ENCODE measurements at regions not wholly inside any gene's neighbourhood (a gene's known extent, or its start where the extent isn't known, plus 50 kb on each side); places are given as distances from the start of the nearest gene placed in this dataset.
"Not testable (repeated sequence)": the region's sequence is repeated elsewhere in the genome, so short reads cannot be mapped to it uniquely, and the experiment has no call there.

GRCh38 chr3:74413547-74414241, 200.8 kb downstream of the CNTN3 start:
- DNase-seq: no peak

GRCh38 chr3:74410276-74410941, 204.1 kb downstream of the CNTN3 start:
- no peak for DNase-seq

- no peak for DNase-seq
Observed at GRCh38 chr3:74409066-74409465, 205.4 kb downstream of the CNTN3 start.

DNA sequence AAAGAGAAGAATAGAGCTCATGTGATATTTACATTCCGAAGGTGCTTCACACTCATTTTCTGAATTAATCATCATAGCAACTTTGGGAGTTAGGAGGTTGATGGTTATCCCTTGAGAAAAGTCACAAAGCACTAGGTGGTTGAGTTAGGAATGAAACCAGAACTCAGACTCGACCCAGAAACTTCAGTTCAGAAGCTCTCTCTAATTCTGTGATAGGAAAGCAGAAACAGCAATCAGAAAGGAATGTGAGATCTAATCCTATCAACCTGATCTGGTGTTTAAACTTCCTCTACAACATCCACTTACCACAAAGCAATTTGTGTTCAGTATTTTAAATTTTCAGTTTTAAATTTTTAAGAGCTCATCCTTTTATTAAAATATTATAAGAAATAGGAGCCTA, 211.2 kb downstream of the CNTN3 start:
- no peak for DNase-seq

DNA sequence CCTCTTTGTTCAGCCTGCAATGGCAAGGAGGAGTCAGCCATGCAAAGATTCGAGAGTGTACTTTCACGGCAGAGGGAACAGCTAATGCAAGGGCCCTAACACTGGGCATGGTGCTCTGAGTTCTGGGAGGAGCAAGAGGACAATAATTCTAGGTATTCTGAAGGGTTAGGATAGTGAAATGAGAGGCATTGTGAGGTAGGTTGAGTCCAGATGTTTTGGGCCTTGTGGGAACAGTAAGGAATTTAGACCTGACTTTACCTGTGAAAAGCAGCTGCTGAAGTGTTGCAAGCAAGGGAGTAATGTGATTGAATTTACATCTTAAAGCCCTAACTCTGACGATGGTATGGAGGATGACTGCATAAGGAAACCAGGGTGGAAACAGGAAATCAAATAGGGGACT, 211.6 kb downstream of the CNTN3 start:
- DNase-seq: no peak

GRCh38 chr3:74393426-74393825, 221.0 kb downstream of the CNTN3 start:
- no peak for DNase-seq

GRCh38 chr3:74390121-74390877, 224.2 kb downstream of the CNTN3 start:
- DNase-seq: no peak

- DNase-seq: no peak
Observed at GRCh38 chr3:74387111-74387735, 227.2 kb downstream of the CNTN3 start.

DNA sequence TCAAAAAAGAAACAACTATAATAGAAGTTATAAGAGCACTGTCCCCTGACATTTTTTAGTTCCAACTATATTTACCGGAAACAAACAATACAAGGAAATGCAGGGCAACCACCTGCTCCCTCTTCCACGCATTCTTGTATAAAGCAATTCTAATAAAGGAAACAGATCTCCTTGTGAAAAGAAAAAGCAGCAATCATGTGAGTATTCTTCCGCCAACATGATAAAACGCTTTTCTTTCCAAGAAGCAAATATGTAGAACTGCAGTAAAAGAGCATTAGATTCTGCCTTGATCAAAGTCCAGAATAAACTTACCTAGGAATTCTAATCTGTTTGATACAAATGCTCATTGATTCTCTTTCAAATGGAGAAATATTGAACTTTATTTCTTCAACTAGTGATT, 230.3 kb downstream of the CNTN3 start:
- no peak for DNase-seq

GRCh38 chr3:74377669-74378068, 236.8 kb downstream of the CNTN3 start:
- no peak for DNase-seq

DNA sequence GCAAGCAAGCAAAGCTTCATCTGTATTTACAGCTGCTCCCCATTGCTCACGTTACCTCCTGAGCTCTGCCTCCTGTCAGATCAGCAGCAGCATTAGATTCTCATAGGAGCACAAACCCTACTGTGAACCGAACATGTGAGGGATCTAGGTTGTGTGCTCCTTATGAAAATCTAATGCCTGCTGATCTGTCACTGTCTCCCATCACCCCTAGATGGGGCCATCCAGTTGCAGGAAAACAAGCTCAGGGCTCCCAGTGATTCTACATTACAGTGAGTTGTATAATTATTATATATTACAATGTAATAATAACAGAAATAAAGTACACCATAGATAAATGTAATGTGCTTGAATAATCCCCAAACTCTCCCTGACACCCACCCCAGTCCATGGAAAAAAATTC, 238.1 kb downstream of the CNTN3 start:
- not testable (repeated sequence) for DNase-seq

- DNase-seq: no peak
Observed at GRCh38 chr3:74375653-74376052, 238.8 kb downstream of the CNTN3 start.

- no peak for DNase-seq
Observed at GRCh38 chr3:74372743-74373142, 241.7 kb downstream of the CNTN3 start.

DNA sequence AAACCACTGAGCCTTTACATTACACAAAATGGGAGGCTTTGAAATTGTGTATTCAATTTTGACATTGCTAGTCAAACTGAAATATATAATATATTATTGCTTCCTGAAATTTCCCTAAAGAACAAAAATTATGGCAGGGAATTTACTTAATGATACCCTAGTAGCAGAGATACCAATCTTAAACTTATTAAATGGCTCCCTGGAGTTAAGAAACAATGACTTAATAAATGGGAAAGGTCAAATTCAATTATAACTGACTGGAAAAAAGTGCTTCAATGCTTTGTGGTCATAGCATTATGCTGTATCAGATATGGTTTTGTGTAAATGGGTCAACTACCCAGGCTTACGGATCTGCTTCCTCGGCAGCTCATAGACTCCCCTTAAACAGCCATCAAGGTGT, 244.1 kb downstream of the CNTN3 start:
- no peak for DNase-seq

DNA sequence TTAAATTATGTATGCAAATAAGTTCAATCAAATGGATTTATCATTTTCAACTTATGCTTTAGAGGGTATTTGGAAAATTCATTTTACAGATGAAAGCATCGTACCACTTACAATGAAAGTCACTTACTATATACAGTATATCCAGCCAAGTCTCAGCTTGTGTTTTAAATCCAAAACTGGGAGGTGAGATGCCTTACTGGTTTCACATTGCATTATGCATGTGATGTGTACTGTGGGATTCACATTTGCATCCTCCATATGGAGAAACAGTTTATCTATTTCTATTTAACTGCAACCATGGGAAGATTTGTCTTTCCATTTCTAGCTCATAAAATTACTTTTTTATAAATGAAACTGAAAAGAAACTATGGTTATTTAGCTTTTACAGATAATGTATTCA, 248.1 kb downstream of the CNTN3 start:
- DNase-seq: no peak

GRCh38 chr3:74363346-74363745, 251.1 kb downstream of the CNTN3 start:
- no peak for DNase-seq

DNA sequence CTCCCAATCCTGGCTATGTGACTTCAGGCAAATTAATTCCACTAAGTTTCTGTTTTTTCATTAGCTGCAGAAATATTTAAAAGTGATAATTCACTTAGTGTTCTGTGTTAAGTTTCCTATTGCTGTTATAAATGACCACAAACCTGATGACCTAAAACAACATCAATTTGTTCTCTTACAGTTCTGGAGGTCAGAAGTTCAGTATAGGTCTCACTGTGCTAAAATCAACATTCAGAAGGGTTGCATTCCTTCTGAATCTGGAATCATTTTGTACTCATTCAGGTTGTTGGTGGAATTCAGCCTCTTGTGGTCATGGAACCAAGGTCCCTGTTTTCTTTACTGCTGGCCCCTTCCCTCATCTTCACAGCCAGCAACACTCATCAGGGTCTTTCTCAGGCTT, 254.1 kb downstream of the CNTN3 start:
- no peak for DNase-seq

- DNase-seq: no peak
Observed at GRCh38 chr3:74357881-74358280, 256.6 kb downstream of the CNTN3 start.

DNA sequence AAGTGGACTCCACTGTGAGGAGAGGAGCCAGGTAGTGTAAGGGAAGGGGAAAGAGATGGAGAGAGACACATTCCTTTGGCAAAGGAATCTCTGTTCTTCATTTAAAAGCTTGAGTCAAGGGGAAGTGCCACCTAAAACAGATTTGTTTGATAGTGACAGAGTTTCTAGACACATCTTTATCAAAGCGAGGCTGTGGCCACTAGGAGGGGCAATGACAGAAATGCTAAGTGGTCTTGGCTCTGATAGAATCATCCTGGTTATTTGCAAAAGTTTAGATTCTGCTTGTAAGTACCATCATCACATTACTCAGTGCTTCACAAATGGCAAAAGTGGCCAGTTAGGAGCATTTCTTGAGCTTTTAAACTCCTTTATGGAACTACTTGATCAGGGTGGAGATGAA, 261.4 kb downstream of the CNTN3 start:
- no peak for DNase-seq

- DNase-seq: no peak
Observed at GRCh38 chr3:74352166-74352565, 262.3 kb downstream of the CNTN3 start.

DNA sequence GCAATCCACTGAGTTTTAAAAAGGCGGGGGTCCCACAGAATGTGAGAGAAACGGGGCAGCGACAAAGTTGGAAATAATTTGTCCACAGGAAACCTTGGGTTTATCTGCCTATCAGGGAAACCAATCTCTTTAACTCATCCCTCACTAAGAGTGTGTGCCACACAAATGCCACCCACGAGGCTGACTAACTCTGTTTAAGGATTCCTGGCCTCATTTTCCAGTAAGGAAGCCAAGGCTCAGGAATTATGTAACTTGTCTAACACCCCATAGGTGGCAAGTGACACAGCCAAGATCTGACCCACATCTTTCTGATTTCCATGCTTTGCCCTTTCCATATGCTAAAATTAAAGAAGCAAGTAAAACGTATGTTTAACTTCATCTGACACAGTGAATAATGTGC, 263.2 kb downstream of the CNTN3 start:
- DNase-seq: no peak

DNA sequence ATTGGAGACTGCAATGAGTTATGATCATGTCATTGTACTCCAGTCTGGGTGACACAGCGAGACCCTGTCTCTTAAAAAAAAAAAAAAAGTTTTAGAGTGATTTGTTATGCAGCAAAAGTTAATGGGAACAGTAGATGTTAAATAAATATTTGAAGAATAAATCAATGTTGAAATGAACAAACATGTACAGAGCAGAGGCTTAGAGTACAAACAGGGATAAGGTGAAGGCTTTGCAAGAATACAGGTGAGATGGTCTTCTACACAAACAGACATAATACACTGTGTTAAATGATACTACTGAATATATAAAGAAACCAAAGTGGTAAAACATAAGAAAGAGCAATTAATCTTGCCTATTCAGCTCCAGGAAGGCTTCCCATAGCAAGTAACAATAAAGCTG, 265.4 kb downstream of the CNTN3 start:
- DNase-seq: no peak

DNA sequence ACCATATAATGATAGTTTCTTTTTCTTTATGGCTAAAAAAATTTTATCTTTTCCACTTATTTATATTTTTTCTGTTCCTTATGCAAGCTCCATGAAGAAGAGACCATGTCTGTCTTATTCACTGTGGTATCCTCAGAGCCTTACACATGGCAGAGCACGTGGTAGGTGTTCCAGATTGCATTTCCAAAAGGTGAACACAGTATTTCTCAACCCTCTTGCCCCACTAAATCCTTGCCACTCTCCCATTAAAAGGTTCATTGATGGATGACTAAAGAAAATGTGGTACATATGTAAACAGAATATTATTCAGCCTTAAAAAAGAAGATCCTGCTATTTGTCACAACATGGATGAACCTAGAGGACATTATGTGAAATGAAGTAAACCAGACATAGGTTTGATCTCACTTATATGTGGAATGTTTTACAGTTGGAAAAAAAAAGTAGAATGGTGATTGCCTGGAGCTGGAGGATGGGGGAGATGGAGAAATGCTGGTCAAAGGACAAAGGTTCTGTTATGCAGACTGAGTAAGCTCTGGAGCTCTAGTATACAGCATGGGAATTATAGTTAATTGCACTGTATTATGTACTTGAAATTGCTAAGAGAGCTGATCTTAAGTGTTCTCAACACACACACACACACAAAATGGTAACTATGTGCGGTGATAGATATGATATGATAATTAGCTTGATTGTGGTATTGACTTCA, 266.7 kb downstream of the CNTN3 start:
- no peak for DNase-seq
